ENCODE measurements at regions not wholly inside any gene's neighbourhood (a gene's known extent, or its start where the extent isn't known, plus 50 kb on each side); places are given as distances from the start of the nearest gene placed in this dataset.

- DNase-seq (ENCODE audit: extremely low read depth, low read depth): no peak
- TF ChIP-seq, protein P1, sequence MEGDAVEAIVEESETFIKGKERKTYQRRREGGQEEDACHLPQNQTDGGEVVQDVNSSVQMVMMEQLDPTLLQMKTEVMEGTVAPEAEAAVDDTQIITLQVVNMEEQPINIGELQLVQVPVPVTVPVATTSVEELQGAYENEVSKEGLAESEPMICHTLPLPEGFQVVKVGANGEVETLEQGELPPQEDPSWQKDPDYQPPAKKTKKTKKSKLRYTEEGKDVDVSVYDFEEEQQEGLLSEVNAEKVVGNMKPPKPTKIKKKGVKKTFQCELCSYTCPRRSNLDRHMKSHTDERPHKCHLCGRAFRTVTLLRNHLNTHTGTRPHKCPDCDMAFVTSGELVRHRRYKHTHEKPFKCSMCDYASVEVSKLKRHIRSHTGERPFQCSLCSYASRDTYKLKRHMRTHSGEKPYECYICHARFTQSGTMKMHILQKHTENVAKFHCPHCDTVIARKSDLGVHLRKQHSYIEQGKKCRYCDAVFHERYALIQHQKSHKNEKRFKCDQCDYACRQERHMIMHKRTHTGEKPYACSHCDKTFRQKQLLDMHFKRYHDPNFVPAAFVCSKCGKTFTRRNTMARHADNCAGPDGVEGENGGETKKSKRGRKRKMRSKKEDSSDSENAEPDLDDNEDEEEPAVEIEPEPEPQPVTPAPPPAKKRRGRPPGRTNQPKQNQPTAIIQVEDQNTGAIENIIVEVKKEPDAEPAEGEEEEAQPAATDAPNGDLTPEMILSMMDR (IDR thresholded peaks at IDR 0.05; ENCODE audit: low read depth, low read length): no peak
Observed at GRCh38 chr5:23451156-23451555, 56.3 kb upstream of the PRDM9 start.

- TF ChIP-seq, protein P1 (IDR thresholded peaks at IDR 0.05; ENCODE audit: low read depth, low read length): no peak
- DNase-seq (ENCODE audit: extremely low read depth, low read depth): no peak
Observed at GRCh38 chr5:23450187-23450586, 57.2 kb upstream of the PRDM9 start.

DNA sequence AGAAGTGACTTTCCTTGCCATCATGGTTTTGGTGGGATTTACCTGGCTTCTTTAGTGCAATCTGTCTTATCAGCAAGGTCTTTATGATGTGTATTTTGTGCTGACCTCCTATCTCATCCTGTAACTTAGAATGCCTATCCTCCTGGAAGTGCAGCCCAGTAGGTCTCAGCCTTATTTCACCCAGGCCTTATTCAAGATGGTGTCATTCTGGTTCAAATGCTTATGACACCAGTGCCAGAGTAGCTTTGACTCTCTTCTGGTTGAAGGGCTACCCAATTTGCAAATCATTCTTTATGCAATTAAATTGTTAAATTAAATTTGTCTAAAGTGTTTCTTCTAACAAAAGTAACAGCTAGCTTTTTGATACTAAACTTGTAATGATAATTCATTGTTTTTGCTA is 58.8 kb upstream of the PRDM9 start:
- TF ChIP-seq, protein P1 (IDR thresholded peaks at IDR 0.05; ENCODE audit: low read depth, low read length): no peak
- DNase-seq (ENCODE audit: extremely low read depth, low read depth): no peak

GRCh38 chr5:23446424-23446823 is 61.0 kb upstream of the PRDM9 start:
- DNase-seq (ENCODE audit: extremely low read depth, low read depth): no peak
- TF ChIP-seq, protein P1 (IDR thresholded peaks at IDR 0.05; ENCODE audit: low read depth, low read length): no peak

- DNase-seq (ENCODE audit: extremely low read depth, low read depth): no peak
Observed at GRCh38 chr5:23445573-23445972, 61.8 kb upstream of the PRDM9 start.

GRCh38 chr5:23440703-23441102 is 66.7 kb upstream of the PRDM9 start:
- no peak for DNase-seq (ENCODE audit: extremely low read depth, low read depth)
- TF ChIP-seq, protein P1 (IDR thresholded peaks at IDR 0.05; ENCODE audit: low read depth, low read length): no peak

More at GRCh38 chr5:23445573-23445972, 61.8 kb upstream of the PRDM9 start:
- TF ChIP-seq, protein P1 (IDR thresholded peaks at IDR 0.05; ENCODE audit: low read depth, low read length): no peak

DNA sequence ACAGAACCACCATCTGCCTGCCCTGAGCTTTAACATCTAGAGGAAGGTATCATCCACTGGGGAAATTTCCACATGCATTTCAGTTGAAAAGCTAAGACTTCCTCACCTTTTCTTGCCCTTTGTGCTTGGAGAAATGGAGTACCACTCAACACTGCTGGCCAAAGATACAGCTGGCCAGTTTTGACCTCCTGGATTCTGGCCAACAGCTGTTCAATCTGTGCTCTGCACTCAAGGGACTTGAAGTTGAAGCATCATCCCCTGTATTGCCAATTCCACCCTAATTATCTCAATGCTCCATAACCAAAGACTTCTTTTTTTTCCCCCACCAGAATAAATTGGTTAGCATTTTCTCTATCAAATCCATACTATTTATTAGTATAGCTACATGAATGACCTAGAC is 70.4 kb upstream of the PRDM9 start:
- TF ChIP-seq, protein P1 (IDR thresholded peaks at IDR 0.05; ENCODE audit: low read depth, low read length): no peak
- no peak for DNase-seq (ENCODE audit: extremely low read depth, low read depth)
